Tibial nerve (tissue), 4 donors: ENCODE measurements at regions not wholly inside any gene's neighbourhood (a gene's known extent, or its start where the extent isn't known, plus 50 kb on each side); places are given as distances from the start of the nearest gene placed in this dataset.

ENCODE experiments used
- CTCF ChIP-seq, 5 experiments: fragments of 200-600 bp in 3 of 5; fragments of 450-650 bp in 2 of 5; sonication (generic) in 3 of 5; IDR thresholded peaks; one replicate each; pipeline ENCODE4 v1.5.1; 2016 to 2019; ENCODE audit warnings: antibody characterized with exemption in 5 of 5, mild to moderate bottlenecking in 3 of 5, moderate library complexity in 2 of 5
- EP300 ChIP-seq, 2 donors: sonication (generic); formaldehyde crosslinking; IDR thresholded peaks; one replicate each; pipeline ENCODE4 v1.6.1; 2017; ENCODE audit warnings: antibody characterized with exemption in 2 of 2, mild to moderate bottlenecking in 1 of 2
- POLR2A ChIP-seq, 2 donors: fragments of 450-650 bp; IDR thresholded peaks; one replicate each; pipeline ENCODE4 v1.6.1; 2017; ENCODE audit warnings: antibody characterized with exemption in 2 of 2, mild to moderate bottlenecking in 2 of 2, moderate library complexity in 2 of 2

GRCh38 chr11:134559602-134559962, 147.5 kb upstream of the B3GAT1 start:
- TF ChIP-seq CTCF (IDR thresholded peaks at IDR 0.05) (no peak), POLR2A (IDR thresholded peaks at IDR 0.05) (no peak), EP300 (IDR thresholded peaks at IDR 0.05) (no peak)
